Fibroblast of gingiva (primary cell): ENCODE measurements at regions not wholly inside any gene's neighbourhood (a gene's known extent, or its start where the extent isn't known, plus 50 kb on each side); places are given as distances from the start of the nearest gene placed in this dataset.
"Not testable (repeated sequence)": the region's sequence is repeated elsewhere in the genome, so short reads cannot be mapped to it uniquely, and the experiment has no call there.

Experiments used
- DNase-seq: peaks from one replicate; pipeline ENCODE4 v3.0.0-alpha.2; 2011; ENCODE audit warnings: low read depth

DNA sequence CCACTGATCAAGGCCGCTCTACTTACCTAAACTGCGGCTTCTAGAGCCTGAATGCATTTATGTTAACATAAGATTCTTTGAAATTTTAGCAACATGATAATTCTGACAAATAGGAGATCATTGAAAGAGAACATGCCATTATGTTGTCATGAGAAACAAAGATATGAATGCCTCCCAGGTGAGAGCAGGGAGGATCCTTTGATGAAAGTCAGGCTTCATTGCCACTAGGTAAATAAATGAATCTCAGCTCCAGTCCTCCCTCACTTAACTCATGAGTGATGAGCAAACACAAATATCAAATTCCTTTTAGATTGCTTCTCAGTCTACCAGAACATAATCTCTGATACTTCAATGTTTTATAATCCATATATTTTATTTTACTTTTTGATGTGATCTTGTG lies 463.2 kb upstream of the CDH7 start:
- no peak for DNase-seq

DNA sequence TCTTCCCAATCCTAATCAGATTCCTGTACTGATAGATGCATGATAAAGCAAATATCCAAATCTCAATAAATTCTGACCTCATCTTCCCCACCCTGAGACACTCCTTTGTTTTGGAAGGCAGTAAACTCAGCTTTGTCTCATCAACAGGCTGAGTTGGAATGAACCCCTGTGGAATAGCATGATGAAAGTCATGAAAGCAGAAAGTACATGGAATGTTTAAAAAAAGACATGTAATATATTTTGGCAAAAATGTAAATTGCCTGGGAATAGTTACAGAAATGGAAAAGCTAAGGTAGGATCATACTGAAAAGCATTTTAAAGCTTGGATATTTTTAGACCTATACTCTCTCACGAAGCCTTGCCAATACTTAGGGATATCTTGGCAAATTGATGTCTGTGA lies 468.7 kb upstream of the CDH7 start:
- DNase-seq = no peak

DNA sequence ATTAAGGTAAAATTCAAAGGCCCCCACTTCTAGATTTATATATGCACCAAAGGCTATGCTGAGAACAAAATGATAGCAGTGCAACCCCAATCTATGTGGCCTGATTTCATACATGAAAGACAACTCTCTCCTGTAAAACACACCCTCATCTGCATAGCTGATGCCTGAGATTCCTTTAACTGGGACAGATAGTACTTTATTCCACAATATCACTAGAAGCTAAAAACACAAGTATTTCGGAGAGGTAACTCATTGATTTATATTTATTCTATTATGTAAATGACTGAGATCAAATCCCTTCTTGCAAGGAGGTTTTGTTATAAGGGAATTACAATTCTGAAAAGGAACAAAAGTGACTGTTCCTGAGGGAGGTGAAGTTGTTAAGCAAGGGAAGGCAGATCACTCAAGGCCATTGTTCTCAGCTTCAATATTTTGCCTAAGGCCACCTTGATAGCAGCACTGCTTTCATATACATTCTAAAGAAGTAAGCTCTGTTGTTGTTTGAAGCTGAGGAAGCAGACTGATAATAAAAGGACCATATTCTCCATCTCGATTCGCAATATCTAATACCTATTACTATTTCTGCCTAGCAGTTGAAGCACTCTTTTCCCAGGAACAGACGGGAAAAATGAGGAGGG lies 471.0 kb upstream of the CDH7 start:
- DNase-seq = no peak

GRCh38 chr18:65278939-65279667 lies 471.7 kb upstream of the CDH7 start:
- DNase-seq = no peak

GRCh38 chr18:65269375-65269774 lies 481.4 kb upstream of the CDH7 start:
- DNase-seq = no peak

DNA sequence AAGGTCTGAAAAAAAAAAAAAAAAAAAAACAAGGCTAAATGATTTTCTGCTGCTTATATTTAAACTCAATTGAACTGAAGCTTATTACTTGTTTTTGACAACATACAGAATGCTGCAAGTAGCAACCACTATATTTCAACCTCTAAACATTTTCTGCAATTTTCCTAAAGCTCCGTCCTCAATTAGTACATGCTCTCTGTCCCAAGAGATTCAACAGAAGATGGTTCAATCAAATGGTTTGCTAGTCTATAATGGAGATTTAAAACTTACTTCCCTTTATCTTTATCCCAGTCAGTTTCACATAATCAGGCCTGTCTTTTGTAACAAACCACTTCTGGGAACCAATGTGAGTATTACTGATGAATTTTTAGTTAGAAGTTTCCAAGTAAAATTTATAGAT lies 485.1 kb upstream of the CDH7 start:
- no peak for DNase-seq

DNA sequence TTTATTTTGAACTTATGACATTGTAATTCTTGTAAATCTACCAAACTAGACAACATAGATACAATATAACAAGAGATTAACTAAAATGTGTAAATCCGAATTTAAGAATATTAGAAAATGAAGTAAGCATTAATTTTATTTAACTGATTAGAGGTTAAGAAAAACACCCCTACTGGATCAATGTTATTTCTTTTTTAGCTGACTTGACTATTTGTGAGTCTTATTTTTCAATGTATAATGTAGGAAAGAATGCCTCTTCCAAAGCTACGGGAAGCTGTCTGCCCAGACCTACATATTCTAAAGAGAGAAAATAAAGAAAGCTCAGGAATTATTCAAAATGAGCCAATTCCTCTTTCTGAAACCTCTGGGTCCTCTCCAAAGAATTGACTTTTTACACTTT lies 490.8 kb upstream of the CDH7 start:
- no peak for DNase-seq

DNA sequence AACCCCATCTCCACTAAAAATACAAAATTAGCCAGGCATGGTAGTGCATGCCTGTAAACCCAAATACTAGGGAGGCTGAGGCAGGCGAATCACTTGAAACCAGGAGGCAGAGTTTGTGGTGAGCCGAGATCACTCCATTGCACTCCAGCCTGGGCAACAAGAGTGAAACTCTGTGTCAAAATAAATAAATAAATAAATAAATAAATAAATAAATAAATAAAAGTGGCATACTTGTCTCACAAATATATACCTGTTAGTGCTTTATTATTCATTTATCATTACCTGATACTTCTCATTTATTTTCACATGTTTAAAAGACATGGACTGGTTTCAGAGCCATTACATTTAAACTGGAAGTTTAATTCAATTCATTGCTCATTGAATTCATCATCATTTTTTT lies 491.4 kb upstream of the CDH7 start:
- DNase-seq = no peak

DNA sequence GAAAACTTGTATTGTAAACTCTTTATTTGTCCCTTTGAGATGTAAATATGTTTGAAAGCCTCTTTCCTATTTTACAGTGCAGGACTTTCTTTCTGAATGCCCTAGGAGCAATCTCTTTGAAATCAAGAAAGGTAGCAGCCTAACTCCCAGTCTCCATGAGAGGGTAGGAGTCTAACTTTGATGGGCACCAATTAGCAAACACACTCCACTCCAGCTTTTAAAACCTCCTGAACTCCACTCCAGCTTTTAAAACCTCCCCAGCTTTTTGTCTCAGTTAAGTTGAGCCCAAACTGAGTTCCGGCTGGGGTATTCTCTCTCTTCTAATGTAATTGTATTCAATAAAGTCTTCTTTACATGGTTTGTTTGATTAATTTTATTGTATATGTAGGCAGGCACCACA lies 493.7 kb upstream of the CDH7 start:
- DNase-seq = no peak

DNA sequence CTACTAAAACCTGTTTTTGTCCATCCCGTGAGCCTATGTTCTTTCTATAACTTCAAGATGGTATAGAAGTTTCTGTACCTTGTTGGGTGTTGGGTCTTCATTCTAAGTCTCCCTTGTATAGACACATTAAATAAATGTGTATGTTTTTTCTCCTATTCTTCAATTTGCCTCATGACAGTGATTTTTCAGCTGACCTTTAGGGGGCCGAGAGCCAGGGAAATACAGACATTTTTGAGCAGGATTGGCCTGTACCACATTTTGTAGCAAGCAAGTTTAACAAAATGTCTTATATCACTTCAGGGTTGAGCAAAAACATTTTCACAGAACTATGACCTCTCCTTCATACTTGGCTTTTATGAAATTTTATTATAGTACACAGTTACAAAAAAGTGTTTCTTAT lies 495.4 kb upstream of the CDH7 start:
- DNase-seq = no peak

DNA sequence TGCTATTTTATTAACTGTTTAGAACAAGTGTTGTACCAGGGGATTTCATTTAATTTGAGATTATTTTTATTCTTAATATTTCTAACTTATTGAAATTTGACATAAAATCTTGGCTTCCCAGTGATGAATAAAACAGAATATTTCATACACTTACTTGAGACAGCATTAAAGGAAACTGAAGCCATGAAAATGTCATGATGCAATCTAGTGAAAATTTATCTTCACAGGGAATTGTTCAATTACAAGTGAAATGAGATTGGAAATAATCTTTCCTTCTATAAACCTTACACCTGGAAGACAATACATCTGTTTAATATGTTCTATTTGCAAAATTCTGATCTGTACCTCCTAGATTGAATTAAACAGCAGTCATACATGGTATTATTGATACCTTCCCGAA lies 511.0 kb upstream of the CDH7 start:
- no peak for DNase-seq

GRCh38 chr18:65235966-65236624 lies 514.7 kb upstream of the CDH7 start:
- DNase-seq = no peak

- DNase-seq = no peak
Measured at GRCh38 chr18:65230311-65230710, 520.5 kb upstream of the CDH7 start.

DNA sequence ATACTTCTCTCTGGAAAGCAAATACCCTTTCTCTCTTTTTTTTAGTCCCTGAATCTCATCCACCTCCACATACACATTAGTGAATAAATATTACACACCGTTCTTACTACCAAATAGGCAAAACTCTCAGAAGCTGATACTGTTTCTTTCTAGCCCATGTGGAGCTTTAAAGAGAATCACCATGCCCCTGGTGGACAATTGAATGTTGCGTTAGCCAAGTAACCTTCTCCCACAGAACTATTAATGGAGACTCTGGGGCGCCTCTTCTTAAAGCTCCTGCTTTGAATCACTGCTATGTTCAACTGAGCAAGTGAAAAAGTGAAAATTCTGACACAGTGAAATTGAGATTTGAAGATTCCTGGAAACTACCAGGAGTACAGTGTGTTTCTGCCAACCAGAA lies 522.8 kb upstream of the CDH7 start:
- no peak for DNase-seq

DNA sequence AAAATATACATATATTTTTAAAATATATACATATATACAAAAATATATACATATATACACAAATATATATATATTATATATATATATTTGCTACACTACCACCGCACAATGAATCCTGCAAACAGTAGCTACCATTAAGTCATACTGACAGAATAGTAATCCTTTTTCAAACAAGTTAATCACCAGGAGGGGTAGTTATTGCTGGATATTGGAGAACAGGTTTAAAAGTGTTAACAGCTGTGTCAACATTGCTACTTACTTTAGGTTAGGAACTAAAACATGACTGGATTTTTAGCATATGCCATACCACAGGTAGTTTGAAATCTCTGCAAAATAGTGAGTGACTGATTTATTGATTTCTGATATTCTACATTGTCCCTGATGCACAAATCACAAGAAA lies 529.1 kb upstream of the CDH7 start:
- DNase-seq = no peak

GRCh38 chr18:65221115-65221514 lies 529.7 kb upstream of the CDH7 start:
- no peak for DNase-seq

- no peak for DNase-seq
Measured at GRCh38 chr18:65215865-65216466, 534.8 kb upstream of the CDH7 start.

GRCh38 chr18:65214456-65214855 lies 536.4 kb upstream of the CDH7 start:
- DNase-seq = no peak

DNA sequence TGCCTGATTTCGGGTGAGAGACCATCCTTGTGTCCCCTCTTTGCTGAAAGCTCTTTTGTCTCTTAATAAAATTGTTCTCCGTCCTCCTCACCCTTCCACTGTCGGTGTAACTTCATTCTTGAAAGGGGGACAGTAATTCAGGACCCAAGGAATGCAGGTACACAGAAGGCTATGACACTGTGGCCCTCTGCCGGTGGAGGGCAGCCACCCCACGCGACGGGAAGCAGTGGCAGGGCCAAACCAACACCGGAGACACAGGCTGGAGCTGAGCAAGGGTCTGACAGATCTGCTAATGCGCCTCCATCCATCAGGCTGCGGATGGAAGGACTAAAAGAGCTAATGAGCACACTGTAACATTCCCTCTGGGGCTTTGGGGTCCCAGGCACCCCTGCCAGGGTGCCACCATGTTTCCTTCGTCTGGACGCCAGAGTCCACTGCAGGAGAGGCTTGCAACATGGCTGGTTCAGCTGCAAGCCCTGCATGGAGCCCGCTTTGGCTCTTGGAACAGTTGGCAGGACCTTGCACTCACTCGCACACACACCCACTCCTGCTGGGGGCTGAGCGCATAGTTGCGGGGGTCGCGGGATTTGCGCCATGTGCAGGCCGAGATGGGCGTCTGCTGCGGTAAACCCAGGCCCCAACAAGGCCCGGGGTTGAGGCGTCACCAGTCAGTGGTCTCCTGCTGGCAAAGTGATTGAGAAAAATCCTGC lies 544.1 kb upstream of the CDH7 start:
- DNase-seq = no peak

DNA sequence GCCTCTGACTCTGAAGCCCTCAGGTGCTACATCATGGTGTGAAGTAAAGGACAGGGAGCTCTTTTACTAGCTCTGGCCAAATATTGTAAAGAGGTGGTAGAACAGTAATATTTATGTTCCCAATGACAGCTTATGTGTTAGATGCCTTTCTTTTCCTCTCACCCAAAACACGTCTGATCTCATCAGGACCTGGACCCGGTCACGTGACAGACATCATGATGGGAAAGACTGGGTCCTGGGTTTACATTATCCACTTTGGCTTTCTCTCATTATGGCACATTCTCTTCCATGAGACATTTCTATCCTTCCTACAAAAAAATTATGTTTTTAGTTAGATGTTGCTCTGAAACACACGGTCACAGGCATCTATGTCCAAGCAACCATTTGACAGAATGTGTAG lies 548.7 kb upstream of the CDH7 start:
- DNase-seq = no peak

GRCh38 chr18:65175681-65176080 lies 575.1 kb upstream of the CDH7 start:
- DNase-seq = no peak

- DNase-seq = not testable (repeated sequence)
Measured at GRCh38 chr18:65162086-65162485, 588.7 kb upstream of the CDH7 start.
